DND-41 (cell line): ENCODE measurements at regions not wholly inside any gene's neighbourhood (a gene's known extent, or its start where the extent isn't known, plus 50 kb on each side); places are given as distances from the start of the nearest gene placed in this dataset.

ENCODE experiments used
- ATAC-seq: fragments of 200-7000 bp; cut with Tn5 transposase; 3 replicates; pipeline ENCODE4 v1.9.1; 2021; ENCODE audit warnings: low read depth; ENCODE audit not compliant: insufficient read depth
- DNase-seq: peaks from one replicate; pipeline ENCODE4 v3.0.0-alpha.2; 2020
- H2AFZ ChIP-seq: 2 replicates; pipeline ENCODE4 v1.6.0; 2012; ENCODE audit warnings: low read depth, low read length
- H3K27ac ChIP-seq: 2 replicates; pipeline ENCODE4 v1.5.1; 2012; ENCODE audit warnings: low read length, inconsistent platforms
- H3K27me3 ChIP-seq: fragments of 200-600 bp; sonication (generic); 2 replicates; pipeline ENCODE4 v1.6.0; 2012; ENCODE audit warnings: low read length, mild to moderate bottlenecking, inconsistent platforms; ENCODE audit not compliant: insufficient read depth, poor library complexity
- H3K36me3 ChIP-seq: 2 replicates; pipeline ENCODE4 v1.5.1; 2012; ENCODE audit warnings: low read length, inconsistent platforms; ENCODE audit not compliant: insufficient read depth
- H3K4me1 ChIP-seq: 2 replicates; pipeline ENCODE4 v1.5.1; 2012; ENCODE audit warnings: mild to moderate bottlenecking, low read length; ENCODE audit not compliant: insufficient read depth
- H3K4me2 ChIP-seq: 2 replicates; pipeline ENCODE4 v1.6.0; 2012; ENCODE audit warnings: mild to moderate bottlenecking, moderate library complexity, low read length, inconsistent platforms; ENCODE audit not compliant: insufficient read depth
- H3K4me3 ChIP-seq, 2 experiments: fragments of 200-600 bp in 1 of 2; shearing (Covaris generic) in 1 of 2; 2 replicates each; pipeline ENCODE4 v1.5.1; 2012 to 2016; ENCODE audit warnings: inconsistent platforms in 2 of 2, low read length in 2 of 2, mild to moderate bottlenecking in 2 of 2, low read depth in 1 of 2, moderate library complexity in 1 of 2
- H3K79me2 ChIP-seq: 2 replicates; pipeline ENCODE4 v1.6.0; 2012; ENCODE audit warnings: low read length, inconsistent platforms; ENCODE audit not compliant: insufficient read depth
- H3K9ac ChIP-seq: 2 replicates; pipeline ENCODE4 v1.6.0; 2012; ENCODE audit warnings: low read depth, mild to moderate bottlenecking, inconsistent platforms, low read length, moderate library complexity
- H3K9me3 ChIP-seq: 2 replicates; pipeline ENCODE4 v1.5.1; 2012; ENCODE audit warnings: low read length, moderate library complexity, mild to moderate bottlenecking, inconsistent platforms; ENCODE audit not compliant: insufficient read depth, severe bottlenecking
- H4K20me1 ChIP-seq: 2 replicates; pipeline ENCODE4 v1.6.0; 2012; ENCODE audit warnings: low read length; ENCODE audit not compliant: insufficient read depth
- EZH2 ChIP-seq: IDR thresholded peaks from 3 replicates; pipeline ENCODE4 v1.6.1; 2012; ENCODE audit warnings: borderline replicate concordance, low read depth, mild to moderate bottlenecking, moderate library complexity, low read length, inconsistent platforms; ENCODE audit not compliant: severe bottlenecking
- TF ChIP-seq, protein P1 (sequence below): IDR thresholded peaks from 2 replicates; pipeline ENCODE4 v1.5.1; 2012; ENCODE audit warnings: borderline replicate concordance, low read length, moderate library complexity, mild to moderate bottlenecking; ENCODE audit not compliant: poor library complexity, severe bottlenecking; ENCODE audit errors: extremely low read depth

DNA sequence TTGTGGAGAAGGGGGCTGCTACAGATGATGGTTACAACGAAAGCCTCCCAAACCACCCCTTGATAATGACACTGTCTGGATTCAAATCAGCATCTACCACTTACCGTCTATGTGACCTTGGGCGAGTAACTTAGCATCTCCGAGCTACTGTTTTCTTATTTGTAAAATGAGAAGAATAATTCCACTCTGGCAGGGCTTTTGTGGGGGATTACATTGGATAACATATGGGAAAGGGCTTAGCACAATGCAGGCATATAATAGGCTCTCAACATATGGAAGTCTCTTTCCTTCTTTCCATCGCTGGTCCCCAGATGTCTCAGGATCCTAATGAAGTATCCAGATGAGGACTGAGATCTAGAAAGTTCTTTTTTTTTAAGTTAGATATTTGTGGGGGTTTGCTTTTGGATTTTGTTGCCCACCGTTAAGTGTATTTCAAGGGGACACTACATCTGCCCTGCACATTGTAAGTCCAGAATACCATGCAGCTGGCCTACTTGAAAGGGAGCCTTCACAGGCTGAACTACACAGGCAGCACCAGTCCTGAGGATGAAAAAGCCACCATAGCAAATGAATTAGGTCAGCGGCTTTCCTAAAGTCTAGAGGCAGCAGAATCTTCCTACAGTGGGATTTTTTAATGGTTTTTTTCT lies 172.2 kb upstream of the IRF2BP2 start:
- no peak for ATAC-seq
- peaks cover 22% of the 10 kb centered on the region for H3K27me3 ChIP-seq
- no peak for TF ChIP-seq EZH2
- TF ChIP-seq, protein P1, sequence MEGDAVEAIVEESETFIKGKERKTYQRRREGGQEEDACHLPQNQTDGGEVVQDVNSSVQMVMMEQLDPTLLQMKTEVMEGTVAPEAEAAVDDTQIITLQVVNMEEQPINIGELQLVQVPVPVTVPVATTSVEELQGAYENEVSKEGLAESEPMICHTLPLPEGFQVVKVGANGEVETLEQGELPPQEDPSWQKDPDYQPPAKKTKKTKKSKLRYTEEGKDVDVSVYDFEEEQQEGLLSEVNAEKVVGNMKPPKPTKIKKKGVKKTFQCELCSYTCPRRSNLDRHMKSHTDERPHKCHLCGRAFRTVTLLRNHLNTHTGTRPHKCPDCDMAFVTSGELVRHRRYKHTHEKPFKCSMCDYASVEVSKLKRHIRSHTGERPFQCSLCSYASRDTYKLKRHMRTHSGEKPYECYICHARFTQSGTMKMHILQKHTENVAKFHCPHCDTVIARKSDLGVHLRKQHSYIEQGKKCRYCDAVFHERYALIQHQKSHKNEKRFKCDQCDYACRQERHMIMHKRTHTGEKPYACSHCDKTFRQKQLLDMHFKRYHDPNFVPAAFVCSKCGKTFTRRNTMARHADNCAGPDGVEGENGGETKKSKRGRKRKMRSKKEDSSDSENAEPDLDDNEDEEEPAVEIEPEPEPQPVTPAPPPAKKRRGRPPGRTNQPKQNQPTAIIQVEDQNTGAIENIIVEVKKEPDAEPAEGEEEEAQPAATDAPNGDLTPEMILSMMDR: no peak
- H2AFZ ChIP-seq: no peak overlapping the region
- H3K4me2 ChIP-seq: no peak overlapping the region
- no peaks in the 10 kb centered on the region for H3K9me3 ChIP-seq
- no peak overlapping the region for H3K27ac ChIP-seq
- H3K36me3 ChIP-seq: no peaks in the 10 kb centered on the region
- no peak overlapping the region for H3K9ac ChIP-seq
- no peak overlapping the region for H3K4me3 ChIP-seq
- no peaks in the 10 kb centered on the region for H4K20me1 ChIP-seq
- no peaks in the 10 kb centered on the region for H3K79me2 ChIP-seq
- no peak for DNase-seq
- peaks cover 8% of the 10 kb centered on the region for H3K4me1 ChIP-seq

DNA sequence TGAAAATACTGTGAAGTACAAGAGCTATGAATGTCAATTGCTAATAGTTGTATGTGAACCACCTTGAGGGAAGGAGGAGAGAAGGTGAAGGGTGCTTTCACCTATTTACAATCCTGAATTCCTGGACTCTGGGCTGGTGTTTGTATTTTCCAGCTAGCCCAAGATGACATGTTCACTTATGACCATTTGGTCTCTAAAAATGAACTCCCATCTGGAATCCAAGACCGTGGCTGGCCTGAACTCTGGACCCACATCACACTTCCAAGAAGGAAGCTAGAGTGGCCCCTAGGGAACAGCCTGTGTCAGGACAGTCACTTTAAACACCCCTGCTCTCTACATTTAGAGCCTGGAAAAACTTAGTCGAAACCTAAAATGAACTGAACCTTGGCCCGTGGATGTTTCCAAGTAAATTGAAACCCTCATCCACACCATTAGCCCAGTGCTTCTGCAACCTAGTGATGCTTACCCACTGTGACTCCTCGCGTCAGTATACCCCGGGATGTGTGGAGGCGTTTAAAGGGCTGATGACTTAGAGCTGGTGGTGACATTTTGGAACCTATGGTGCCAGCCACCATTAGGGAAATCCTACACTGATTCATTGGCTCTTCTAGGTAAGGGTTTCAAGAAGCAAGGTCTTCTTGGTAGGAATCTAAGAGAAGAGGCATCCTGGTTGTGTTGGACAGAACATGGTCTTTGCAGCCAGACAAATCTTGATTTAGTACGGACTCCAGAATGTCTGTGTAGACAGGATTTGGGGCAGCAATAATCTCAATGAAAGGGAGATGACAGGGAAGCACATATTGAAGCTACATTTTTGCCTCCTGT lies 171.5 kb upstream of the IRF2BP2 start:
- no peak overlapping the region for H3K9ac ChIP-seq
- no peak for ATAC-seq
- H3K27me3 ChIP-seq: peaks cover 22% of the 10 kb centered on the region
- H3K4me3 ChIP-seq: no peak overlapping the region
- H3K27ac ChIP-seq: no peak overlapping the region
- H4K20me1 ChIP-seq: no peaks in the 10 kb centered on the region
- no peak overlapping the region for H3K4me2 ChIP-seq
- H2AFZ ChIP-seq: no peak overlapping the region
- H3K4me1 ChIP-seq: peaks cover 8% of the 10 kb centered on the region
- H3K36me3 ChIP-seq: no peaks in the 10 kb centered on the region
- no peak for TF ChIP-seq EZH2
- TF ChIP-seq, protein P1: no peak
- no peaks in the 10 kb centered on the region for H3K79me2 ChIP-seq
- DNase-seq: no peak
- no peaks in the 10 kb centered on the region for H3K9me3 ChIP-seq

DNA sequence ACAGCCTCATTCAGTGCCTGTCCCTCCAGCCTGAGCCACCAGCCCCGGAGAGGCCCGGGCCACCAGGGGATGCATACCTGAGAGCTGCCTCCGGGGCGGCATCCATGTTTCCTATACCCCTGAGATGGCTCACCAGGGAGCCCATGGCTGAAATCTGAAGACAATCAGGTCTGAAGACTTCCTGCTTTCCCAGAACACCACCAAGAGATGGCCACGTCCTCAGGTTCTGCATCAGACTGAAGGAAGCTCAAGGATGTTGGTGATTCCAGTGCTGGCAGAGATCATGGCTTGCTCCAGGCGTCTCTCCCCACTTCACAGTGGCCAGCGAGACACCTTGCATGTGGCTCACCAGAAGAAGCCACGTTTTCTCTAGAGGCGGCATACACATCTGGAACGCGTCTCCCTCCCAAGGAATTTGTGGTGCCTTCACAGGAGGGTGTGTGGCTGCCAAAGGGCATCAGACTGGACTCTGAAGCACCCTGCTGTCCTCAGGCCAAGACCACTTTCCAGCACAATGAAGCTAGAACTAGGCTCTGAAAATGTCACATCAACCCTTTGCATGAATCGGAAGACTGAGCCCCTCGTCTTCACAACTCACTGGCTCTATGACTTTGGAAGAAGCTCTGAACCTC lies 170.7 kb upstream of the IRF2BP2 start:
- Histone ChIP-seq H3K79me2 (no peaks in the 10 kb centered on the region), H3K36me3 (no peaks in the 10 kb centered on the region), H3K9me3 (no peaks in the 10 kb centered on the region), H3K9ac (no peak overlapping the region), H3K27ac (no peak overlapping the region), H2AFZ (no peak overlapping the region), H3K4me2 (no peak overlapping the region), H4K20me1 (no peaks in the 10 kb centered on the region), H3K27me3 (peaks cover 22% of the 10 kb centered on the region), H3K4me1 (peaks cover 8% of the 10 kb centered on the region), H3K4me3 (no peak overlapping the region)
- DNase-seq (no peak), ATAC-seq (no peak)
- TF ChIP-seq, protein P1: no peak
- TF ChIP-seq EZH2: no peak
